Sigmoid colon (tissue), 6 donors: ENCODE measurements at regions not wholly inside any gene's neighbourhood (a gene's known extent, or its start where the extent isn't known, plus 50 kb on each side); places are given as distances from the start of the nearest gene placed in this dataset.

ENCODE experiments used
- DNase-seq: peaks from one replicate; pipeline ENCODE4 v3.0.0-alpha.2; 2019
- H3K27ac ChIP-seq, 4 donors: fragments of 200-600 bp; sonication (generic); one replicate each; pipeline ENCODE4 v1.5.1; 2016 to 2019; ENCODE audit warnings: mild to moderate bottlenecking in 1 of 4
- H3K27me3 ChIP-seq, 3 donors: fragments of 200-600 bp; sonication (generic); one replicate each; pipeline ENCODE4 v1.5.1; 2019; ENCODE audit warnings: mild to moderate bottlenecking in 1 of 3
- H3K36me3 ChIP-seq, 4 donors: fragments of 200-600 bp; sonication (generic); one replicate each; pipeline ENCODE4 v1.5.1; 2016 to 2019
- H3K4me1 ChIP-seq, 4 donors: fragments of 200-600 bp; sonication (generic); one replicate each; pipeline ENCODE4 v1.5.1; 2017 to 2019
- H3K4me3 ChIP-seq, 4 donors: fragments of 200-600 bp; sonication (generic); one replicate each; pipeline ENCODE4 v1.5.1; 2017 to 2019; ENCODE audit warnings: mild to moderate bottlenecking in 2 of 4, moderate library complexity in 1 of 4
- H3K9me3 ChIP-seq, 4 donors: fragments of 200-600 bp in 3 of 4; sonication (generic) in 3 of 4; one replicate each; pipeline versions ENCODE4 v1.5.1 to v1.6.1; 2013 to 2019
- CTCF ChIP-seq, 4 experiments: fragments of 450-650 bp in 3 of 4; fragments of 200-600 bp in 1 of 4; IDR thresholded peaks; one replicate each; pipeline ENCODE4 v1.5.1; 2016 to 2019; ENCODE audit warnings: antibody characterized with exemption in 4 of 4, mild to moderate bottlenecking in 3 of 4, moderate library complexity in 2 of 4
- EP300 ChIP-seq, 4 donors: sonication (generic); formaldehyde crosslinking; IDR thresholded peaks; one replicate each; pipeline ENCODE4 v1.6.1; 2017; ENCODE audit warnings: antibody characterized with exemption in 4 of 4
- POLR2A ChIP-seq, 2 donors: fragments of 450-650 bp; IDR thresholded peaks; one replicate each; pipeline ENCODE4 v1.6.1; 2016; ENCODE audit warnings: antibody characterized with exemption in 2 of 2, mild to moderate bottlenecking in 2 of 2, moderate library complexity in 2 of 2
- POLR2AphosphoS5 ChIP-seq, 4 donors: sonication (generic); formaldehyde crosslinking; IDR thresholded peaks; one replicate each; pipeline ENCODE4 v1.6.1; 2017; ENCODE audit warnings: antibody characterized with exemption in 4 of 4
- WGBS, 2 donors: extraction: QIAGEN DNeasy Blood & Tissue Kit; methylation state at CpG; one replicate each; pipeline ENCODE4 v1.1.7; 2013; 5-methylcytosine and 5-hydroxymethylcytosine counted together
- intact Hi-C: fragments of 100-400 bp; cut with DNase I; formaldehyde crosslinking; loops from one replicate; pipeline ENCODE4 v1.15.1; 2023
- donor health status: healthy with polysubstance abuse.
- donor health status: healthy.

- no peak overlapping the region for H3K4me3 ChIP-seq
- DNase-seq: no peak
- 61 to 70% methylated on average over 4 of the region's 4 CpGs for WGBS, 2 donors
- no peaks in the 10 kb centered on the region for H3K36me3 ChIP-seq
- intact Hi-C loops: no loop called here
- H3K4me1 ChIP-seq: no peaks in the 10 kb centered on the region
- no peaks in the 10 kb centered on the region for H3K9me3 ChIP-seq
- H3K27ac ChIP-seq: no peak overlapping the region
- H3K27me3 ChIP-seq: no peaks in the 10 kb centered on the region
- TF ChIP-seq POLR2A (IDR thresholded peaks at IDR 0.05) (no peak), EP300 (IDR thresholded peaks at IDR 0.05) (no peak)
These were observed 51.3 kb upstream of the MOCS2 start for GRCh38 chr5:53160895-53161294.

GRCh38 chr5:53161876-53162275 lies 52.3 kb upstream of the MOCS2 start:
- intact Hi-C loops: no loop called here
- Histone ChIP-seq H3K27ac (no peak overlapping the region), H3K27me3 (no peaks in the 10 kb centered on the region), H3K36me3 (no peaks in the 10 kb centered on the region), H3K4me1 (peaks cover 0 to 7% (median 2%) of the 10 kb centered on the region in 4 donors), H3K4me3 (no peak overlapping the region), H3K9me3 (no peaks in the 10 kb centered on the region)
- no peak for DNase-seq
- TF ChIP-seq POLR2A (IDR thresholded peaks at IDR 0.05) (no peak), POLR2AphosphoS5 (IDR thresholded peaks at IDR 0.05) (no peak), CTCF (IDR thresholded peaks at IDR 0.05) (no peak), EP300 (IDR thresholded peaks at IDR 0.05) (no peak)
- WGBS, 2 donors: 80 to 81% methylated on average over 2 of the region's 2 CpGs

- H3K36me3 ChIP-seq: no peaks in the 10 kb centered on the region
- DNase-seq: no peak
- no peak overlapping the region for H3K4me3 ChIP-seq
- no peak overlapping the region for H3K27ac ChIP-seq
- H3K27me3 ChIP-seq: no peaks in the 10 kb centered on the region
- H3K9me3 ChIP-seq: no peaks in the 10 kb centered on the region
- 62 to 75% methylated on average over 2 of the region's 2 CpGs for WGBS, 2 donors
- no peak for TF ChIP-seq POLR2A (IDR thresholded peaks at IDR 0.05)
- no peak for TF ChIP-seq POLR2AphosphoS5 (IDR thresholded peaks at IDR 0.05)
- no peak for TF ChIP-seq EP300 (IDR thresholded peaks at IDR 0.05)
- no peak for TF ChIP-seq CTCF (IDR thresholded peaks at IDR 0.05)
- peaks cover 0 to 25% (median 20%) of the 10 kb centered on the region in 4 donors for H3K4me1 ChIP-seq
- intact Hi-C loops: no loop called here
These were observed 55.1 kb upstream of the MOCS2 start for GRCh38 chr5:53164478-53165165.

- Histone ChIP-seq H3K9me3 (no peaks in the 10 kb centered on the region), H3K27me3 (no peaks in the 10 kb centered on the region), H3K36me3 (no peaks in the 10 kb centered on the region), H3K4me3 (no peak overlapping the region), H3K4me1 (peaks cover 0 to 25% (median 20%) of the 10 kb centered on the region in 4 donors), H3K27ac (peak overlapping the region in 1 of 4 donors; percentile 22)
- no peak for DNase-seq
- intact Hi-C loops: no loop called here
- TF ChIP-seq CTCF (IDR thresholded peaks at IDR 0.05) (no peak), POLR2A (IDR thresholded peaks at IDR 0.05) (no peak), EP300 (IDR thresholded peaks at IDR 0.05) (no peak), POLR2AphosphoS5 (IDR thresholded peaks at IDR 0.05) (no peak)
- WGBS, 2 donors: 79 to 85% methylated on average over 5 of the region's 5 CpGs
These were observed 56.0 kb upstream of the MOCS2 start for GRCh38 chr5:53165431-53166182.

- peaks cover 0 to 25% (median 20%) of the 10 kb centered on the region in 4 donors for H3K4me1 ChIP-seq
- DNase-seq: no peak
- WGBS, 2 donors: 77 to 82% methylated on average over 1 of the region's 1 CpG
- intact Hi-C loops: no loop called here
- TF ChIP-seq POLR2AphosphoS5 (IDR thresholded peaks at IDR 0.05) (no peak), CTCF (IDR thresholded peaks at IDR 0.05) (no peak), EP300 (IDR thresholded peaks at IDR 0.05) (no peak)
- H3K4me3 ChIP-seq: no peak overlapping the region
- no peaks in the 10 kb centered on the region for H3K9me3 ChIP-seq
- peak overlapping the region in 2 of 4 donors; percentile 22 to 24 for H3K27ac ChIP-seq
- no peaks in the 10 kb centered on the region for H3K27me3 ChIP-seq
- H3K36me3 ChIP-seq: no peaks in the 10 kb centered on the region
These were observed 56.6 kb upstream of the MOCS2 start for GRCh38 chr5:53166183-53166495.
